Stimulated activated memory B cell treated with anti-CD40 and anti-IgM and Interleukin-4, amounts not matched to agents 10 μg/mL and 1 μg/mL and 100 μg/mL, for 72 hours (primary cell): ENCODE measurements at regions not wholly inside any gene's neighbourhood (a gene's known extent, or its start where the extent isn't known, plus 50 kb on each side); places are given as distances from the start of the nearest gene placed in this dataset.

Experiments
- ATAC-seq: fragments of 150-1000 bp; cut with Tn5 transposase; 2 replicates; pipeline ENCODE4 v1.10.0; 2021
- H3K27ac Mint-ChIP-seq: one replicate; pipeline ENCODE4 v1.8.0; 2022; ENCODE audit warnings: mild to moderate bottlenecking, mixed read lengths
- H3K27me3 Mint-ChIP-seq: one replicate; pipeline ENCODE4 v1.8.0; 2022; ENCODE audit warnings: mixed read lengths
- H3K36me3 Mint-ChIP-seq: one replicate; pipeline ENCODE4 v1.8.0; 2022; ENCODE audit warnings: mixed read lengths
- H3K4me1 Mint-ChIP-seq: one replicate; pipeline ENCODE4 v1.8.0; 2022; ENCODE audit warnings: mixed read lengths
- H3K4me3 Mint-ChIP-seq: one replicate; pipeline ENCODE4 v1.8.0; 2022; ENCODE audit warnings: mild to moderate bottlenecking, moderate library complexity, mixed read lengths
- H3K9me3 Mint-ChIP-seq: one replicate; pipeline ENCODE4 v1.8.0; 2022; ENCODE audit warnings: mixed read lengths

- Mint-ChIP-seq H3K27ac (no peak overlapping the region), H3K27me3 (no peaks in the 10 kb centered on the region), H3K9me3 (no peaks in the 10 kb centered on the region)
These were observed 416.6 kb downstream of the LRIG3 start for GRCh38 chr12:58503731-58504130.

GRCh38 chr12:58504143-58504938, 416.0 kb downstream of the LRIG3 start:
- no peaks in the 10 kb centered on the region for H3K4me1 Mint-ChIP-seq
- H3K4me3 Mint-ChIP-seq = no peak overlapping the region
- ATAC-seq = no peak
- no peaks in the 10 kb centered on the region for H3K9me3 Mint-ChIP-seq
- no peaks in the 10 kb centered on the region for H3K36me3 Mint-ChIP-seq
- no peak overlapping the region for H3K27ac Mint-ChIP-seq
- H3K27me3 Mint-ChIP-seq = no peaks in the 10 kb centered on the region

More at GRCh38 chr12:58503731-58504130, 416.6 kb downstream of the LRIG3 start:
- ATAC-seq = no peak
- no peak overlapping the region for H3K4me3 Mint-ChIP-seq
- H3K4me1 Mint-ChIP-seq = no peaks in the 10 kb centered on the region
- H3K36me3 Mint-ChIP-seq = no peaks in the 10 kb centered on the region

GRCh38 chr12:58509116-58509885, 411.0 kb downstream of the LRIG3 start:
- H3K9me3 Mint-ChIP-seq = peaks cover 5% of the 10 kb centered on the region
- no peaks in the 10 kb centered on the region for H3K27me3 Mint-ChIP-seq
- no peak overlapping the region for H3K27ac Mint-ChIP-seq
- H3K4me1 Mint-ChIP-seq = no peaks in the 10 kb centered on the region
- ATAC-seq = no peak
- no peaks in the 10 kb centered on the region for H3K36me3 Mint-ChIP-seq
- no peak overlapping the region for H3K4me3 Mint-ChIP-seq

- H3K9me3 Mint-ChIP-seq = peaks cover 18% of the 10 kb centered on the region
- no peak overlapping the region for H3K27ac Mint-ChIP-seq
- no peak overlapping the region for H3K4me3 Mint-ChIP-seq
- H3K36me3 Mint-ChIP-seq = no peaks in the 10 kb centered on the region
- ATAC-seq = no peak
- H3K27me3 Mint-ChIP-seq = no peaks in the 10 kb centered on the region
- H3K4me1 Mint-ChIP-seq = no peaks in the 10 kb centered on the region
These were observed 406.9 kb downstream of the LRIG3 start for GRCh38 chr12:58513301-58513834.

GRCh38 chr12:58513852-58514251, 406.5 kb downstream of the LRIG3 start:
- Mint-ChIP-seq H3K4me3 (no peak overlapping the region), H3K9me3 (peaks cover 23% of the 10 kb centered on the region), H3K4me1 (no peaks in the 10 kb centered on the region), H3K36me3 (no peaks in the 10 kb centered on the region), H3K27me3 (no peaks in the 10 kb centered on the region), H3K27ac (no peak overlapping the region)
- no peak for ATAC-seq

GRCh38 chr12:58519839-58520238, 400.5 kb downstream of the LRIG3 start:
- H3K36me3 Mint-ChIP-seq = no peaks in the 10 kb centered on the region
- no peaks in the 10 kb centered on the region for H3K27me3 Mint-ChIP-seq
- no peak for ATAC-seq
- H3K4me3 Mint-ChIP-seq = no peak overlapping the region
- H3K27ac Mint-ChIP-seq = no peak overlapping the region
- H3K9me3 Mint-ChIP-seq = peaks cover 24% of the 10 kb centered on the region
- H3K4me1 Mint-ChIP-seq = no peaks in the 10 kb centered on the region

- Mint-ChIP-seq H3K27ac (no peak overlapping the region), H3K4me3 (no peak overlapping the region), H3K9me3 (peaks cover 24% of the 10 kb centered on the region)
These were observed 399.2 kb downstream of the LRIG3 start for GRCh38 chr12:58521152-58521551.

GRCh38 chr12:58521796-58522195, 398.5 kb downstream of the LRIG3 start:
- Mint-ChIP-seq H3K36me3 (no peaks in the 10 kb centered on the region), H3K4me1 (no peaks in the 10 kb centered on the region), H3K27me3 (no peaks in the 10 kb centered on the region), H3K9me3 (peaks cover 21% of the 10 kb centered on the region), H3K27ac (no peak overlapping the region), H3K4me3 (no peak overlapping the region)
- ATAC-seq = no peak

More at GRCh38 chr12:58521152-58521551, 399.2 kb downstream of the LRIG3 start:
- Mint-ChIP-seq H3K4me1 (no peaks in the 10 kb centered on the region), H3K27me3 (no peaks in the 10 kb centered on the region), H3K36me3 (no peaks in the 10 kb centered on the region)
- ATAC-seq = no peak

GRCh38 chr12:58523360-58523759, 396.9 kb downstream of the LRIG3 start:
- peaks cover 11% of the 10 kb centered on the region for H3K9me3 Mint-ChIP-seq
- H3K27ac Mint-ChIP-seq = no peak overlapping the region
- no peak for ATAC-seq
- H3K36me3 Mint-ChIP-seq = no peaks in the 10 kb centered on the region
- H3K27me3 Mint-ChIP-seq = no peaks in the 10 kb centered on the region
- H3K4me1 Mint-ChIP-seq = no peaks in the 10 kb centered on the region
- no peak overlapping the region for H3K4me3 Mint-ChIP-seq

GRCh38 chr12:58528271-58528670, 392.0 kb downstream of the LRIG3 start:
- ATAC-seq = no peak
- Mint-ChIP-seq H3K4me3 (no peak overlapping the region), H3K27ac (no peak overlapping the region), H3K36me3 (no peaks in the 10 kb centered on the region), H3K9me3 (no peaks in the 10 kb centered on the region), H3K4me1 (no peaks in the 10 kb centered on the region), H3K27me3 (no peaks in the 10 kb centered on the region)

GRCh38 chr12:58529114-58529665, 391.1 kb downstream of the LRIG3 start:
- Mint-ChIP-seq H3K27ac (no peak overlapping the region), H3K27me3 (no peaks in the 10 kb centered on the region), H3K4me3 (no peak overlapping the region), H3K4me1 (no peaks in the 10 kb centered on the region), H3K36me3 (no peaks in the 10 kb centered on the region), H3K9me3 (no peaks in the 10 kb centered on the region)
- ATAC-seq = no peak

- H3K9me3 Mint-ChIP-seq = no peaks in the 10 kb centered on the region
- H3K4me1 Mint-ChIP-seq = no peaks in the 10 kb centered on the region
- H3K27ac Mint-ChIP-seq = no peak overlapping the region
These were observed 390.2 kb downstream of the LRIG3 start for GRCh38 chr12:58529897-58530741.

GRCh38 chr12:58530742-58531062, 389.6 kb downstream of the LRIG3 start:
- Mint-ChIP-seq H3K9me3 (no peaks in the 10 kb centered on the region), H3K4me3 (no peak overlapping the region), H3K36me3 (no peaks in the 10 kb centered on the region), H3K27me3 (no peaks in the 10 kb centered on the region), H3K4me1 (no peaks in the 10 kb centered on the region), H3K27ac (no peak overlapping the region)
- no peak for ATAC-seq

More at GRCh38 chr12:58529897-58530741, 390.2 kb downstream of the LRIG3 start:
- Mint-ChIP-seq H3K27me3 (no peaks in the 10 kb centered on the region), H3K4me3 (no peak overlapping the region), H3K36me3 (no peaks in the 10 kb centered on the region)
- ATAC-seq = no peak

- H3K9me3 Mint-ChIP-seq = no peaks in the 10 kb centered on the region
- no peaks in the 10 kb centered on the region for H3K27me3 Mint-ChIP-seq
- no peak overlapping the region for H3K27ac Mint-ChIP-seq
- no peaks in the 10 kb centered on the region for H3K36me3 Mint-ChIP-seq
- H3K4me3 Mint-ChIP-seq = no peak overlapping the region
- H3K4me1 Mint-ChIP-seq = no peaks in the 10 kb centered on the region
- ATAC-seq = no peak
These were observed 387.3 kb downstream of the LRIG3 start for GRCh38 chr12:58532855-58533608.
